Activated CD4-positive, alpha-beta T cell treated with anti-CD3 and anti-CD28 coated beads for 48 hours (primary cell): ENCODE measurements at regions not wholly inside any gene's neighbourhood (a gene's known extent, or its start where the extent isn't known, plus 50 kb on each side); places are given as distances from the start of the nearest gene placed in this dataset.

Source experiments
- DNase-seq: peaks from one replicate; pipeline ENCODE4 v3.0.0-alpha.2; 2020

DNA sequence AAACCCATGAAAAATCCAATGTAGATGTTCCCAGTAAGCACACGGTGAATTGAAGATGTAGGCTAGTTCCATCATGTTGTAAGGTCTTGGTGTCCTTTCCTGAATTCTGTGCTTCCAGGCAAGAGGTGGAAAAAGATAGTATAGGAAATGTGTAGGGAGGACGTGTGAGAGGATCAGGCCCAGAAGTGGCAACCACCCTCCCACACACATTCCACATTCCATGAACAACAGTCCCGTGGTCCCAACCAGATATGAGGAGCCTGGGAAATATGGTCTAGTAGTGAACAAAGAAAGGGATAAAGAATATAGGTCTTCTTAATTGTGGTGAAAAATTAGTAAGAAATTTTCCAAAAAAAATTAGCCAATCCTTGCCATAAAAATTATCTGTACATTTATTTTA lies 1254.2 kb upstream of the SLC10A2 start:
- no peak for DNase-seq

DNA sequence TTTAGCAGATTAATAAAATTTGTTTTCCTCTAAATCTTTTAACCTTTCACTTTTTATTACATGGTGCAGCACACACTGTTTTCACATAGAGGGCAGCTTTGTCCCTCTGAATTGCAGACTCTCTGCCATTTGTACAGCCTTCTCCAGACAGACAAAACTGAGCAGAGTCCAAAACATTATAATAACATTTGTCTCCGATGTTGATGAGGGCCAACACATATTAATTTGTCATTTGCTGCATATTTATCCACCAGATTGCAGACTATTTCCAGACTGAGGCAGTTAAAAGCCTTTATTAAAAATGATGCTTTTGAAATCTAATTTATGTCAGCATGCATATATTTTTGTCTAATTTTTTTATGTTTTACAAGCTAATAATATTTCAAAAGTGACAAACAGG lies 1251.9 kb upstream of the SLC10A2 start:
- DNase-seq: no peak

- DNase-seq: no peak
These were observed 1249.4 kb upstream of the SLC10A2 start for GRCh38 chr13:104315606-104316005.

- DNase-seq: no peak
These were observed 1248.8 kb upstream of the SLC10A2 start for GRCh38 chr13:104314926-104315535.

DNA sequence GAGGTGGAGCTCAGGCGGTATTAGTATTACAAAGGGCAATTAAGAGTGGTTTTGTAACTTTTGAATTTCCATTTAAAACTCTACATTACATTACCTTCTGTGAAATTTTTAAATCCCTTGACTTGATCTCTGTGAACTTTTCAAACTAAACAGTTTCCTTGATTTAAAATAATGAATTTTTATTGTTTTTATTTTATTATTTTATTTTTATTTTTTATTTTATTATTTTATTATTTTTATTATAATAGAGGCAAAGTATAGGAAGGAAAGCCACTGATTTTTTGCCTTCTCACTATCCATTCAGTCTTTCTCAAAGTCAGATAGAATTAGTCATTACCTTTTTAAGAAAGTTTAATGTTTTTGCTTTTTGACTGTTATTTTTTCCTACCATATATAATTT lies 1248.1 kb upstream of the SLC10A2 start:
- no peak for DNase-seq

DNA sequence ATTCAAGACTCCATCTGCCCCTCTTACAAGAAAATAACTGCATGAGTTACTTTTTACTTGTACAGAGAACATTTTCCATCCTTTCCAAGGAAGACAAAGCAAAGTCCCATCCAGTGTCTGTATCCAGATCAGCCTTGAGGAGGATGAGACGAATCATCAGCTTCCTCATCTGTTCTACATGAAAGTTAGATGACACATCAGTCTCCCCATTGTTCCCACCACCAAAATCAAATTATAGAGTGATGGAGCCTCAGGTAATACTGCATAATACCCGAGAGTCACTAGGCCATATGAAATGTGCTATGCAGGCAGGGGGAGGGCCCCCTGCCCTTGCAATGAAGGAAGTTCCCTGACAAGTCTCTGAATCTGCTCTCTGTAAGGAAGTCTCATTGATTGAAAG lies 1244.6 kb upstream of the SLC10A2 start:
- no peak for DNase-seq

- no peak for DNase-seq
These were observed 1243.2 kb upstream of the SLC10A2 start for GRCh38 chr13:104309431-104309830.

DNA sequence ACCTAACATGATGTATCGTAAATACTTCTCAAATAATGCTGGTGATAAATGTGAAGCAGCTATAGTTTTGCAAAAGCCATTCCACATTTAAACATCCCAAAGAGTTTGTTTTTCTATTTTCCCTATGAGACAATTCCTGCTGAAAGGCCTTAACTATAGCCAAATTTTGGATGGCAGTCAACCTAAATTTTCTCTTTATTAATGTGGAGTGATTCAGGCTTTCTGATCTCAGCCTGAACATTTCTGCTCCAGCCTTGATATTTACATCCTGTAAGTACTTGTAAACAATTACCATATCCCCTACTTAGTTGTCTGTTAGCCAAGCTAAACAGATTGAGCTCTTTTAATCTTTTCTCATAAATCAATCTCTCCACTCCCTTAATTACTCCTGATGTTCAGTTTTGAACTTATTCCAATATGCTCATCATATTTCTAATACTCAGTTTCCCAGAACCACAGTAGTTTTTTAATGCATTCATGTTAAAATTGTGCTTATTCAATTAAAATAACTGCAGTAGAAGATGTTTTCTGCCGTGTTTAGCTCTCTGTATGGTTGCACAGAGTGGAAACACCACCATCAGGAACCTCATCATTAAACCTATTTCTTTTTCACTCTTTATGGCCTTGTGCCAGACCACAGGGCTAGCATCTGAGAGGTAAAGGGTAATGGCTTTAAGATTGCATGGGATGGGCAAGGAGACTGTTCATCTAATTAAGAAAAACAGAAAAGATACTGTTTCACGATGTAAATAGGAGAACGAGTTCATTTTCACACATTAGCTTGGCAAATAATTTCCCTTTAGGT lies 1235.2 kb upstream of the SLC10A2 start:
- no peak for DNase-seq

- no peak for DNase-seq
These were observed 1230.9 kb upstream of the SLC10A2 start for GRCh38 chr13:104297075-104297474.

DNA sequence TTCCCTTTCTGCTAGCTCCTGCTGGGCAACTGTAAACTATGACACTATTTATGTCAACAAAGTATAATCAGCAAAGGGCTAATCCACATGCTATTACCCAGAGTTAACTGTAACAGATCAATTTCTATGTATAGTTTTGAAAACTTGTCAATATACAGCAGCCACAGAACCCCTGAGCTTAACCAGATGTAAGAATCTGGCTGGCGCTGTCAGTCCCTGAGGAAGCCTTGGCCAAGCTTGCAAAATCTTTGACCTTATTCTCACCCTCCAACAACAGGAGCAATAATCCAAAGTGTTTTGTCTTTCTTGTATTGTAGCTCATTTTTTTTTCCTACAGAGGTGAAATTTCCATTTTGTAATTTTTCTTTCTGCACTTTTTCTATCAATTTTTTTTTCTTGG lies 1230.1 kb upstream of the SLC10A2 start:
- no peak for DNase-seq

- DNase-seq: no peak
These were observed 1229.3 kb upstream of the SLC10A2 start for GRCh38 chr13:104295537-104295936.

- no peak for DNase-seq
These were observed 1223.2 kb upstream of the SLC10A2 start for GRCh38 chr13:104289400-104289799.

GRCh38 chr13:104288496-104288895 lies 1222.3 kb upstream of the SLC10A2 start:
- DNase-seq: no peak

DNA sequence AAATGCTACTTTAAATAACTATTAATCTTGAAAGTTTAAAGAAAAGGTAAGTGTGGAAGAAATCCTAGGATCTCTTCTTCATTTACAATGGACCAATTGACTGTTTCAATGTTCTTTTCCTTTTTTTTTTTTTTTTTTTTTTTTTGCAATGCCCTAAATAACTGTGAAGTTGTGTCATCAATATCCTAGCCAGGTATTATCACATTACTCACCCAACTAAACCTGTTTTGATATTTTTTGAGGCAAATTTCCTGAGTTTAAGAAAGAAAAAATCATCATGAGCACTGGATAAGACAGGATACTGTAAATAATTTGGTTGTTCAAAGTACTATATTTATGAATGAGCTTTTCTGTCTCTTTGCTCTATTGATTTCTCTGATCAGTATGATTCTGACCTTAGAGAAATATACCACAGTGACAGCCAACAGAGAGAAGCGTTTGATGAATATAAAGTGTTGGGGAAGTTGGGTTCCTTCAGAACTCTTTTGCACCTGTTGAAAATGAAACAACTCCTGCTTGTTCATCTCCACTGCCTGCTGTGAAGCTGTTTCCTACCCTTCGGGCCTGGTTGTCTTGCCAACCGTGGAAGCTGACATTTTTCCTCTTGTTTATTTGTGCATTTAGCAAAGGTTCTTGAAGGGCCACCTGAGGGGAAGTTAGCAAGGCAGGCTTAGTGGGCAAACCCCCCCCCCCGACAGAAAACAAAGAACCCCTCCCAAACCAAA lies 1220.5 kb upstream of the SLC10A2 start:
- DNase-seq: no peak

DNA sequence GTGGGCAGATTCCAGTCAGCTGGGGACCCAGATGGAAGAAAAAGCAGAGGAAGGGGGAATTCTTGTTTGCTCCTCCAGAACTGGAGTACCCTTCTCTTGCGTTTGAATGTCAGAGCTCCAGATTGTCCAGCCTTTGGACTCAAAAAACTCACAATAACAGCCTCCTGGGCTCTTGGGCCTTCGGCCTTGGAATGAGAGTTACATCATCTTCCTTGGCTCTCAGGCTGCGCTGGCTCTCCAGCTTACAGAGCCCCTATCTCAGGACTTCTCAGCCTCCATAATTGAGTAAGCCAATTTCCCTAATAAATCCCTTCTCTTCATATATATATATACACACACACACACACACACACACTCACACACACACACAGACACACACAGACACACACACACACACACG lies 1215.7 kb upstream of the SLC10A2 start:
- DNase-seq: no peak

DNA sequence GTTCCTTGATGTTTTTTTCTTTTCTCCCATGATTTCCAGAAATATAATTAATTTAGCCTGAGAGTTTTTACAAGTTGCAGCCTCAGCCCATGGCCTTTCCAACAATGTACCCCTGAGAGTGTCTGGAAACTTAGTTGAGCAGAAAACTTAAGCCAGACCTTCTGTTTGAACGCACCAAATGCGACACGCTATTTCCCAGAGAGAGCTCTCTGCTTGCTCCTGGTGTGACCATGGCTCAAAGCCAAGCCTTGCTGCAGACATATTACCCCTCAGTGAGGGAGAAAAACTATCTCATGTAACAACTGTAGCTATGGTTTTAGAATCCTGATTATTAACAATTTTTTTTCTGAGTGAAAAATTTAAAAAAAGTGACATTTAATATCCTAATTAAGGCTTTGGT lies 1204.5 kb upstream of the SLC10A2 start:
- no peak for DNase-seq

- DNase-seq: no peak
These were observed 1201.1 kb upstream of the SLC10A2 start for GRCh38 chr13:104267206-104267811.

GRCh38 chr13:104256701-104257100 lies 1190.5 kb upstream of the SLC10A2 start:
- DNase-seq: no peak

- no peak for DNase-seq
These were observed 1187.0 kb upstream of the SLC10A2 start for GRCh38 chr13:104253063-104253680.

GRCh38 chr13:104251931-104252330 lies 1185.7 kb upstream of the SLC10A2 start:
- DNase-seq: no peak

DNA sequence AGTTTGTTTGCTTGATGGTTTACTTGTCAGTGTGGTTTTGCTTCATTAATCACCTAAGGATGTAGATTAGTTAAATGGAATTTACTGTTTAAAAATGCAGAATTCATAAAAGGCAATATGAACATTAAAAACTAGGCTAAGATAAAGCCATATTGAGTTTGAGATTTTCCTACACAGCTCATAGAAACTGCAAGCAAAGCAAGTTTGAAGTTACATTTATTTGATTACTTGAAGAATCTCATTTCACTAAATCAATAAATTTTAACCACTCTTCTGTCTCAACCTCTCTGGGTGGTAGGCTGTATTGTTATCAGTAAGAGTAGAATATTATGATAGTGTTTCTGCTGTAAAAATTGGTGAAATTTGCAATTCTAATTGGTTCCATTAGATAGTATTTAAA lies 1180.7 kb upstream of the SLC10A2 start:
- DNase-seq: no peak

DNA sequence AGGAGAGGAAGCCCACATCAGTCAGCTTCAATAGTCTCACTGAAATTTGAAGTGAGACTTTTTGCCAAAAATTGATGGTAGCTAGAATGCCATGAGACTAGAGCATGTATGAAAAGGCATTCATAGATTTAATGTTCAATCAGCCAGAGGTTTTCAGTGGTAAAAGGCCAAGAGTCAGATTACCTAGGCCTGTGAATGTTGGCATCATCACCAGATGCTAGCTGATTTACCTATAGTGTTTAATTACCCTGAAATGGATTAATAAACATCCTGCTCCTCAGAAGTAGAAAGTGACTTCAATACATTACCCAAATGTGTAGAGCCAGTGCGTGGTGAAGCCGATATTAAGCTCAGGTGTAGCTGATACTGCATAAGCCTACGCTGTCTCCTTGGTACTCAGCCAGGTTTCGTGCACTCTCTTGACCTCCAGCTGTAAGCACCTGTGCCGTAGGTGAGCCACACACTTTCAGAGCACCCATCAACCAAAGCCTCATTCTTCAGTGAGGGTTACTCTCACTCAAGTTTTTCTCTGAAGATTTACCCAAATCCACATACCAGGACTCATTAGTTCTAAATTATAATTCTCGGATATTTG lies 1140.3 kb upstream of the SLC10A2 start:
- DNase-seq: no peak

DNA sequence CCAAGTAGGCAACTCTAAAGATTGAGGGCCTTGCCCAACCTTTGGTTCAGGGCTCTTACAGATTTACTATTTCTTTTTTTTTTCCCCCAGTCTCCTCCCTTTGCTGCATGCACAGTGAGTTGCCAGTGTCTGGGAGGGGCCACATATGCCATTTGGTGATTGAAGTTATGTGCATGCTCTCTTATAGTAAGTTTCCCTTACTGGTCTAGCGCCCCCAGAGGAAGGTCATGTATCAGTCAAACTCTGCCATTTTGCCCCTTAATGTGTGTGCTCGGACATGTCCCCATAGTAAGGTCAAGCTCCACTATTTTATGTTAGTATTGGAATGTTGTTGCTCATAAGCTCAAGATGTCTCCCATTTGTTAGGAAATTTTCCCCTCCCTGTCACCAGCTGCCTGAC lies 1138.0 kb upstream of the SLC10A2 start:
- no peak for DNase-seq
